ENCODE measurements at regions not wholly inside any gene's neighbourhood (a gene's known extent, or its start where the extent isn't known, plus 50 kb on each side); places are given as distances from the start of the nearest gene placed in this dataset.

GRCh38 chr14:94929354-94929753 lies 159.4 kb upstream of the GSC start:
- H3K4me3 Mint-ChIP-seq: no peak overlapping the region
- Histone ChIP-seq H3K79me2 (ENCODE audit: low read depth) (no peaks in the 10 kb centered on the region), H3K4me3 (no peak overlapping the region), H3K4me2 (no peak overlapping the region), H3K9me3 (ENCODE audit: low read depth) (no peaks in the 10 kb centered on the region), H3K4me1 (no peaks in the 10 kb centered on the region), H3K9ac (no peak overlapping the region), H3K36me3 (no peaks in the 10 kb centered on the region), H3K27me3 (no peaks in the 10 kb centered on the region), H3F3A (ENCODE audit: low read depth) (no peaks in the 10 kb centered on the region), H4K20me1 (ENCODE audit: low read depth) (no peaks in the 10 kb centered on the region), H3K27ac (no peak overlapping the region), H2AFZ (replicated peaks) (no peak overlapping the region)
- H3K27me3 Mint-ChIP-seq (ENCODE audit: insufficient read depth, low read depth): peaks cover 4% of the 10 kb centered on the region
- H3K36me3 Mint-ChIP-seq: no peaks in the 10 kb centered on the region
- DNase-seq (ENCODE audit: low spot score): no peak
- TF ChIP-seq EZH2phosphoT487 (IDR thresholded peaks at IDR 0.05) (no peak), EZH2 (IDR thresholded peaks at IDR 0.05) (no peak), CTCF (IDR thresholded peaks at IDR 0.05) (no peak)
- no peak overlapping the region for H3K27ac Mint-ChIP-seq
- no peaks in the 10 kb centered on the region for H3K4me1 Mint-ChIP-seq
- H3K9me3 Mint-ChIP-seq: peaks cover under 1% of the 10 kb centered on the region

- Histone ChIP-seq H3K27me3 (no peaks in the 10 kb centered on the region), H2AFZ (replicated peaks) (no peak overlapping the region), H3K79me2 (ENCODE audit: low read depth) (no peaks in the 10 kb centered on the region), H3K36me3 (no peaks in the 10 kb centered on the region), H3K4me1 (no peaks in the 10 kb centered on the region), H3K27ac (no peak overlapping the region), H3K9me3 (ENCODE audit: low read depth) (no peaks in the 10 kb centered on the region), H3K4me3 (no peak overlapping the region), H4K20me1 (ENCODE audit: low read depth) (no peaks in the 10 kb centered on the region), H3K9ac (no peak overlapping the region), H3K4me2 (no peak overlapping the region), H3F3A (ENCODE audit: low read depth) (no peaks in the 10 kb centered on the region)
- Mint-ChIP-seq H3K4me1 (no peaks in the 10 kb centered on the region), H3K9me3 (peaks cover 2% of the 10 kb centered on the region), H3K36me3 (no peaks in the 10 kb centered on the region), H3K4me3 (no peak overlapping the region), H3K27me3 (ENCODE audit: insufficient read depth, low read depth) (peaks cover 6% of the 10 kb centered on the region), H3K27ac (no peak overlapping the region)
- TF ChIP-seq EZH2 (IDR thresholded peaks at IDR 0.05) (no peak), EZH2phosphoT487 (IDR thresholded peaks at IDR 0.05) (no peak), CTCF (IDR thresholded peaks at IDR 0.05) (no peak)
- no peak for DNase-seq (ENCODE audit: low spot score)
Measured at GRCh38 chr14:94926176-94926575, 156.3 kb upstream of the GSC start.

- H3K9me3 ChIP-seq (ENCODE audit: low read depth): no peaks in the 10 kb centered on the region
- H3K27me3 ChIP-seq: no peaks in the 10 kb centered on the region
- no peak overlapping the region for H3K27ac ChIP-seq
- H3K27me3 Mint-ChIP-seq (ENCODE audit: insufficient read depth, low read depth): peaks cover 6% of the 10 kb centered on the region
- no peak overlapping the region for H2AFZ ChIP-seq (replicated peaks)
- no peaks in the 10 kb centered on the region for H3K4me1 ChIP-seq
- no peaks in the 10 kb centered on the region for H3F3A ChIP-seq (ENCODE audit: low read depth)
- H3K36me3 ChIP-seq: no peaks in the 10 kb centered on the region
- H3K79me2 ChIP-seq (ENCODE audit: low read depth): no peaks in the 10 kb centered on the region
- H3K9me3 Mint-ChIP-seq: peaks cover 2% of the 10 kb centered on the region
- no peak for TF ChIP-seq CTCF (IDR thresholded peaks at IDR 0.05)
- no peak for TF ChIP-seq EZH2phosphoT487 (IDR thresholded peaks at IDR 0.05)
- TF ChIP-seq EZH2 (IDR thresholded peaks at IDR 0.05): no peak
- no peak overlapping the region for H3K9ac ChIP-seq
- no peak overlapping the region for H3K27ac Mint-ChIP-seq
- H4K20me1 ChIP-seq (ENCODE audit: low read depth): no peaks in the 10 kb centered on the region
- no peaks in the 10 kb centered on the region for H3K4me1 Mint-ChIP-seq
- H3K4me3 ChIP-seq: no peak overlapping the region
- no peak overlapping the region for H3K4me2 ChIP-seq
- DNase-seq (ENCODE audit: low spot score): no peak
- no peaks in the 10 kb centered on the region for H3K36me3 Mint-ChIP-seq
- no peak overlapping the region for H3K4me3 Mint-ChIP-seq
Measured at GRCh38 chr14:94925416-94926173, 155.7 kb upstream of the GSC start.

All from neural progenitor cell (in vitro differentiated cells).